ENCODE measurements at regions not wholly inside any gene's neighbourhood (a gene's known extent, or its start where the extent isn't known, plus 50 kb on each side); places are given as distances from the start of the nearest gene placed in this dataset.

DNA sequence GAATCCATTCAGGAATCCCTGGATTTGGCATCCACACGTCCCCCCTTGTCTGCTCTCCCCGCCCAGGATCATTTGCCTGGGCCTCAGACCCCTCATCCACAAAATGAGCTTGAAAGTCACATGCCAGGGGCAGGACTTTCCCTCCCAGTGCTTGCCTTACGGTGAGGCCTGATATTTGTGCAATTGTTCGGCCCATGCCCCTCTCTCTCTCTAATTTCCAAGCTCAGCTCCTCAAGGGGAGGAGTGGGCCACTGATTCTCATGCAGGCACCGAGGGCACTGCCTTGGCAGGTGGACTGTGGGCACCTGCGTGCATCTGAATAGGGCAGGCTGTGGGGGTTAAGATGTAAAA lies 267.2 kb upstream of the FOXF1 start:
- TF ChIP-seq POLR2A (IDR thresholded peaks at IDR 0.05; ENCODE audit: low read depth, low read length) (no peak), POLR2AphosphoS5 (IDR thresholded peaks at IDR 0.05; ENCODE audit: low read depth, low read length) (no peak), TAF1 (IDR thresholded peaks at IDR 0.05; ENCODE audit: low read depth, low read length) (no peak), PAX5 (IDR thresholded peaks at IDR 0.05; ENCODE audit: insufficient read depth, low read length, severe bottlenecking) (no peak)
